Activated B cell treated with CpG ODN at 0.5 μM for 24 hours (primary cell): ENCODE measurements at regions not wholly inside any gene's neighbourhood (a gene's known extent, or its start where the extent isn't known, plus 50 kb on each side); places are given as distances from the start of the nearest gene placed in this dataset.
"Not testable (repeated sequence)": the region's sequence is repeated elsewhere in the genome, so short reads cannot be mapped to it uniquely, and the experiment has no call there.

Experiments
- ATAC-seq: fragments of 200-7000 bp; cut with Tn5 transposase; one replicate; pipeline ENCODE4 v1.10.0; 2021; ENCODE audit warnings: low read depth, mild to moderate bottlenecking, moderate library complexity
- CTCF ChIA-PET: fragments of 350-600 bp; sonication (Branson Sonifier 250); formaldehyde crosslinking; loops from one replicate; lab custom pipeline; 2021; ENCODE audit warnings: antibody characterized with exemption; lab: Charles Lee
- POLR2A ChIA-PET: fragments of 350-600 bp; sonication (Branson Sonifier 250); formaldehyde crosslinking; loops from one replicate; lab custom pipeline; 2021; ENCODE audit warnings: antibody characterized with exemption; lab: Charles Lee
- DNase-seq: peaks from one replicate; pipeline ENCODE4 v3.0.0; 2022
- H3K27ac Mint-ChIP-seq: one replicate; pipeline ENCODE4 v1.8.0; 2020; ENCODE audit warnings: mixed read lengths
- H3K27me3 Mint-ChIP-seq: one replicate; pipeline ENCODE4 v1.8.0; 2021; ENCODE audit warnings: mixed read lengths
- H3K36me3 Mint-ChIP-seq: one replicate; pipeline ENCODE4 v1.8.0; 2021; ENCODE audit warnings: low read depth, mixed read lengths
- H3K4me1 Mint-ChIP-seq: one replicate; pipeline ENCODE4 v1.8.0; 2021; ENCODE audit warnings: mixed read lengths
- H3K4me3 Mint-ChIP-seq: one replicate; pipeline ENCODE4 v1.8.0; 2020; ENCODE audit warnings: mild to moderate bottlenecking, mixed read lengths
- H3K9me3 Mint-ChIP-seq: one replicate; pipeline ENCODE4 v1.8.0; 2020; ENCODE audit warnings: mixed read lengths
- intact Hi-C: fragments of 100-400 bp; cut with micrococcal nuclease; formaldehyde crosslinking; loops from one replicate; pipeline ENCODE4 v1.15.1; 2024
- TF ChIP-seq, protein P1 (sequence below): fragments of 200-600 bp; IDR thresholded peaks from one replicate; pipeline ENCODE4 v1.8.0; 2022; ENCODE audit warnings: antibody characterized with exemption, mild to moderate bottlenecking

- no peaks in the 10 kb centered on the region for H3K9me3 Mint-ChIP-seq
- no peak for ATAC-seq
Observed at GRCh38 chr5:121479337-121479736, 372.3 kb upstream of the FTMT start.

GRCh38 chr5:121485281-121485680 is 366.4 kb upstream of the FTMT start:
- POLR2A ChIA-PET: no interaction called here
- CTCF ChIA-PET: no interaction called here
- Mint-ChIP-seq H3K9me3 (peaks cover 3% of the 10 kb centered on the region), H3K27me3 (no peaks in the 10 kb centered on the region), H3K4me1 (no peaks in the 10 kb centered on the region), H3K27ac (no peak overlapping the region), H3K4me3 (no peak overlapping the region), H3K36me3 (no peaks in the 10 kb centered on the region)
- intact Hi-C loops: no loop called here
- TF ChIP-seq, protein P1, sequence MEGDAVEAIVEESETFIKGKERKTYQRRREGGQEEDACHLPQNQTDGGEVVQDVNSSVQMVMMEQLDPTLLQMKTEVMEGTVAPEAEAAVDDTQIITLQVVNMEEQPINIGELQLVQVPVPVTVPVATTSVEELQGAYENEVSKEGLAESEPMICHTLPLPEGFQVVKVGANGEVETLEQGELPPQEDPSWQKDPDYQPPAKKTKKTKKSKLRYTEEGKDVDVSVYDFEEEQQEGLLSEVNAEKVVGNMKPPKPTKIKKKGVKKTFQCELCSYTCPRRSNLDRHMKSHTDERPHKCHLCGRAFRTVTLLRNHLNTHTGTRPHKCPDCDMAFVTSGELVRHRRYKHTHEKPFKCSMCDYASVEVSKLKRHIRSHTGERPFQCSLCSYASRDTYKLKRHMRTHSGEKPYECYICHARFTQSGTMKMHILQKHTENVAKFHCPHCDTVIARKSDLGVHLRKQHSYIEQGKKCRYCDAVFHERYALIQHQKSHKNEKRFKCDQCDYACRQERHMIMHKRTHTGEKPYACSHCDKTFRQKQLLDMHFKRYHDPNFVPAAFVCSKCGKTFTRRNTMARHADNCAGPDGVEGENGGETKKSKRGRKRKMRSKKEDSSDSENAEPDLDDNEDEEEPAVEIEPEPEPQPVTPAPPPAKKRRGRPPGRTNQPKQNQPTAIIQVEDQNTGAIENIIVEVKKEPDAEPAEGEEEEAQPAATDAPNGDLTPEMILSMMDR: no peak
- ATAC-seq (no peak), DNase-seq (no peak)

More at GRCh38 chr5:121479337-121479736, 372.3 kb upstream of the FTMT start:
- no peaks in the 10 kb centered on the region for H3K36me3 Mint-ChIP-seq
- ChIA-PET CTCF (no interaction called here), POLR2A (no interaction called here)
- no peaks in the 10 kb centered on the region for H3K27me3 Mint-ChIP-seq
- TF ChIP-seq, protein P1: no peak
- H3K4me1 Mint-ChIP-seq: no peaks in the 10 kb centered on the region
- DNase-seq: no peak
- H3K4me3 Mint-ChIP-seq: no peak overlapping the region
- no peak overlapping the region for H3K27ac Mint-ChIP-seq
- intact Hi-C loops: no loop called here

GRCh38 chr5:121485999-121486398 is 365.7 kb upstream of the FTMT start:
- H3K4me3 Mint-ChIP-seq, DNase-seq, H3K9me3 Mint-ChIP-seq, intact Hi-C loops, H3K36me3 Mint-ChIP-seq, H3K27ac Mint-ChIP-seq, H3K27me3 Mint-ChIP-seq, ATAC-seq, POLR2A ChIA-PET, H3K4me1 Mint-ChIP-seq, CTCF ChIA-PET: not testable (repeated sequence)

DNA sequence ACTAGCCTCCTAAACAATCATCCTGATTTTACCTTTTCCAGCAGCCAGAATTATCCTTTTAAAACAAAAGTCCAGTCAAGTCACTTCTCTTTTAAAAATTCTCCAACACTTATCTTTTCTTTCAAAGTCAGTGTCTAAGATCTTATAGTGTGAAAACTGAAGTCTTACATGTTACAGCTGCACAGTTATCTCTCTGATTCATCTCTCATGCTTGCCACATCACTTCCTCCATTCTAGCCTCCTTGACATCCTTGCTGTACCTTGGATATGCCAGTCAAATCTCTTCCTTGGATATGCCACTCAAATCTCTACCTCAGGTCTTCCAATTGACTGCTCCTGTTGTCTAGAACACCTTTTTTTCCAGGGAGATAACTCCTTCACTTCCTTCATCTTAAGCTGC is 361.7 kb upstream of the FTMT start:
- Mint-ChIP-seq H3K4me3 (no peak overlapping the region), H3K36me3 (no peaks in the 10 kb centered on the region), H3K4me1 (no peaks in the 10 kb centered on the region), H3K27ac (no peak overlapping the region), H3K27me3 (no peaks in the 10 kb centered on the region), H3K9me3 (peaks cover 3% of the 10 kb centered on the region)
- ATAC-seq (no peak), DNase-seq (no peak)
- ChIA-PET CTCF (no interaction called here), POLR2A (no interaction called here)
- TF ChIP-seq, protein P1: no peak
- intact Hi-C loops: no loop called here

GRCh38 chr5:121497176-121497575 is 354.5 kb upstream of the FTMT start:
- TF ChIP-seq, protein P1: no peak
- intact Hi-C loops: no loop called here
- no peak for DNase-seq
- Mint-ChIP-seq H3K4me1 (no peaks in the 10 kb centered on the region), H3K27me3 (no peaks in the 10 kb centered on the region), H3K9me3 (no peaks in the 10 kb centered on the region), H3K27ac (no peak overlapping the region), H3K4me3 (no peak overlapping the region), H3K36me3 (no peaks in the 10 kb centered on the region)
- POLR2A ChIA-PET: no interaction called here
- CTCF ChIA-PET: no interaction called here
- ATAC-seq: no peak

- ChIA-PET POLR2A (no interaction called here), CTCF (no interaction called here)
- intact Hi-C loops: no loop called here
- Mint-ChIP-seq H3K27me3 (no peaks in the 10 kb centered on the region), H3K9me3 (no peaks in the 10 kb centered on the region), H3K27ac (no peak overlapping the region), H3K4me1 (no peaks in the 10 kb centered on the region), H3K4me3 (no peak overlapping the region), H3K36me3 (no peaks in the 10 kb centered on the region)
- TF ChIP-seq, protein P1: no peak
- DNase-seq: no peak
- no peak for ATAC-seq
Observed at GRCh38 chr5:121500310-121500709, 351.4 kb upstream of the FTMT start.
